ENCODE measurements at regions not wholly inside any gene's neighbourhood (a gene's known extent, or its start where the extent isn't known, plus 50 kb on each side); places are given as distances from the start of the nearest gene placed in this dataset.
"Not testable (repeated sequence)": the region's sequence is repeated elsewhere in the genome, so short reads cannot be mapped to it uniquely, and the experiment has no call there.

GRCh38 chr4:62526671-62527070 is 1326.5 kb downstream of the ADGRL3 start:
- intact Hi-C loops (cut with DNase I): no loop called here
- no peak for DNase-seq (ENCODE audit: low spot score)

- no peak for DNase-seq (ENCODE audit: low spot score)
Observed at GRCh38 chr4:62523256-62523655, 1323.1 kb downstream of the ADGRL3 start.

GRCh38 chr4:62522273-62522672 is 1322.1 kb downstream of the ADGRL3 start:
- no peak for DNase-seq (ENCODE audit: low spot score)
- intact Hi-C loops (cut with DNase I): no loop called here

More at GRCh38 chr4:62523256-62523655, 1323.1 kb downstream of the ADGRL3 start:
- intact Hi-C loops (cut with DNase I): no loop called here

GRCh38 chr4:62517716-62518115 is 1317.6 kb downstream of the ADGRL3 start:
- intact Hi-C loops (cut with DNase I): no loop called here
- no peak for DNase-seq (ENCODE audit: low spot score)

GRCh38 chr4:62513306-62513705 is 1313.2 kb downstream of the ADGRL3 start:
- no peak for DNase-seq (ENCODE audit: low spot score)
- intact Hi-C loops (cut with DNase I): no loop called here

GRCh38 chr4:62512271-62512670 is 1312.1 kb downstream of the ADGRL3 start:
- intact Hi-C loops (cut with DNase I): no loop called here
- DNase-seq (ENCODE audit: low spot score): no peak

GRCh38 chr4:62510228-62510627 is 1310.1 kb downstream of the ADGRL3 start:
- intact Hi-C loops (cut with DNase I): no loop called here
- DNase-seq (ENCODE audit: low spot score): no peak

GRCh38 chr4:62500296-62500695 is 1300.2 kb downstream of the ADGRL3 start:
- no peak for DNase-seq (ENCODE audit: low spot score)
- intact Hi-C loops (cut with DNase I): no loop called here

- intact Hi-C loops (cut with DNase I): no loop called here
Observed at GRCh38 chr4:62495032-62495431, 1294.9 kb downstream of the ADGRL3 start.

GRCh38 chr4:62491756-62492155 is 1291.6 kb downstream of the ADGRL3 start:
- DNase-seq (ENCODE audit: low spot score); intact Hi-C loops (cut with DNase I): not testable (repeated sequence)

More at GRCh38 chr4:62495032-62495431, 1294.9 kb downstream of the ADGRL3 start:
- no peak for DNase-seq (ENCODE audit: low spot score)

- no peak for DNase-seq (ENCODE audit: low spot score)
- intact Hi-C loops (cut with DNase I): no loop called here
Observed at GRCh38 chr4:62490635-62491034, 1290.5 kb downstream of the ADGRL3 start.

- intact Hi-C loops (cut with DNase I): no loop called here
Observed at GRCh38 chr4:62487016-62487415, 1286.9 kb downstream of the ADGRL3 start.

GRCh38 chr4:62484357-62484756 is 1284.2 kb downstream of the ADGRL3 start:
- DNase-seq (ENCODE audit: low spot score): no peak
- intact Hi-C loops (cut with DNase I): no loop called here

More at GRCh38 chr4:62487016-62487415, 1286.9 kb downstream of the ADGRL3 start:
- no peak for DNase-seq (ENCODE audit: low spot score)

GRCh38 chr4:62482355-62482754 is 1282.2 kb downstream of the ADGRL3 start:
- no peak for DNase-seq (ENCODE audit: low spot score)
- intact Hi-C loops (cut with DNase I): no loop called here

GRCh38 chr4:62475596-62475995 is 1275.5 kb downstream of the ADGRL3 start:
- intact Hi-C loops (cut with DNase I): no loop called here
- DNase-seq (ENCODE audit: low spot score): no peak

- intact Hi-C loops (cut with DNase I): no loop called here
- DNase-seq (ENCODE audit: low spot score): no peak
Observed at GRCh38 chr4:62474802-62475201, 1274.7 kb downstream of the ADGRL3 start.

GRCh38 chr4:62471021-62471420 is 1270.9 kb downstream of the ADGRL3 start:
- intact Hi-C loops (cut with DNase I): no loop called here
- DNase-seq (ENCODE audit: low spot score): no peak

- DNase-seq (ENCODE audit: low spot score): no peak
- intact Hi-C loops (cut with DNase I): no loop called here
Observed at GRCh38 chr4:62470421-62470983, 1270.4 kb downstream of the ADGRL3 start.

- intact Hi-C loops (cut with DNase I): no loop called here
Observed at GRCh38 chr4:62470020-62470419, 1269.9 kb downstream of the ADGRL3 start.

GRCh38 chr4:62461961-62462360 is 1261.8 kb downstream of the ADGRL3 start:
- intact Hi-C loops (cut with DNase I): no loop called here

More at GRCh38 chr4:62470020-62470419, 1269.9 kb downstream of the ADGRL3 start:
- no peak for DNase-seq (ENCODE audit: low spot score)

GRCh38 chr4:62460329-62460728 is 1260.2 kb downstream of the ADGRL3 start:
- intact Hi-C loops (cut with DNase I): no loop called here
- DNase-seq (ENCODE audit: low spot score): no peak

More at GRCh38 chr4:62461961-62462360, 1261.8 kb downstream of the ADGRL3 start:
- DNase-seq (ENCODE audit: low spot score): no peak

- no peak for DNase-seq (ENCODE audit: low spot score)
- intact Hi-C loops (cut with DNase I): no loop called here
Observed at GRCh38 chr4:62457356-62457755, 1257.2 kb downstream of the ADGRL3 start.
